Choroid plexus epithelial cell (primary cell): ENCODE measurements at regions not wholly inside any gene's neighbourhood (a gene's known extent, or its start where the extent isn't known, plus 50 kb on each side); places are given as distances from the start of the nearest gene placed in this dataset.
"Not testable (repeated sequence)": the region's sequence is repeated elsewhere in the genome, so short reads cannot be mapped to it uniquely, and the experiment has no call there.

Experiments used
- DNase-seq: peaks from one replicate; pipeline ENCODE4 v3.0.0-alpha.2; 2010; ENCODE audit warnings: low read depth
- H3K4me3 ChIP-seq: 2 replicates; pipeline ENCODE4 v1.5.1; 2011; ENCODE audit warnings: low read depth, mild to moderate bottlenecking, control low read depth, low read length, moderate library complexity
- CTCF ChIP-seq: conservative IDR thresholded peaks from 2 replicates; pipeline ENCODE4 v1.5.1; 2011; ENCODE audit warnings: low read depth, mild to moderate bottlenecking, control low read depth, inconsistent platforms, low read length, moderate library complexity

DNA sequence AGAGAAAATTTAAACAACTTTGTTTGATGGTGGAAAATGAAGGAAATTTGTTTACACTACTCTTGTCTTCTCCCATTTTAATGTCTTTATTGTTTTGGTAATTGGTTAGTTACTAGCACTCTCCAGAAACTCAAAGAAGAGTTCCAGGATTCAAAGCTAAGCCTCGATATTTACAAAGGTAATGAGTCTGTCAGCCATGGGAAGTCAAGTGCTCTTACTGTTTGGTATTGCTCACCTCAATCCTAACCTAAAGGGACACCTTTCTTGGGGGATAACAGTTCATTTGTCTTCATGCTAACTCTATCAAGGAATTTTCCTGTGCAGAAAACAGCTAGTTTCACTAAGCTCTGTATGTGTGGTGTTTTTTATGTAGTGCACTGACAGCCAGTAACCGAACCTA, 222.9 kb upstream of the LMO3 start:
- no peak for DNase-seq
- no peak overlapping the region for H3K4me3 ChIP-seq
- no peak for TF ChIP-seq CTCF

GRCh38 chr12:16807731-16808130, 201.8 kb upstream of the LMO3 start:
- TF ChIP-seq CTCF = no peak
- no peak overlapping the region for H3K4me3 ChIP-seq
- no peak for DNase-seq

GRCh38 chr12:16796168-16796567, 190.2 kb upstream of the LMO3 start:
- no peak for TF ChIP-seq CTCF
- no peak for DNase-seq
- H3K4me3 ChIP-seq = no peak overlapping the region

GRCh38 chr12:16789204-16789790, 183.3 kb upstream of the LMO3 start:
- H3K4me3 ChIP-seq = no peak overlapping the region
- TF ChIP-seq CTCF = no peak
- DNase-seq = no peak

GRCh38 chr12:16788506-16789203, 182.7 kb upstream of the LMO3 start:
- no peak for TF ChIP-seq CTCF
- DNase-seq = no peak
- H3K4me3 ChIP-seq = no peak overlapping the region

GRCh38 chr12:16785953-16786352, 180.0 kb upstream of the LMO3 start:
- H3K4me3 ChIP-seq = no peak overlapping the region
- TF ChIP-seq CTCF = no peak
- no peak for DNase-seq

GRCh38 chr12:16785524-16785923, 179.6 kb upstream of the LMO3 start:
- no peak for TF ChIP-seq CTCF
- no peak for DNase-seq
- H3K4me3 ChIP-seq = no peak overlapping the region

GRCh38 chr12:16769129-16769528, 163.2 kb upstream of the LMO3 start:
- DNase-seq, H3K4me3 ChIP-seq: not testable (repeated sequence)
